ENCODE measurements at regions not wholly inside any gene's neighbourhood (a gene's known extent, or its start where the extent isn't known, plus 50 kb on each side); places are given as distances from the start of the nearest gene placed in this dataset.

GRCh38 chr2:144270951-144271350 lies 249.0 kb downstream of the ZEB2 start:
- Histone ChIP-seq H3K27me3 (no peaks in the 10 kb centered on the region), H3K4me3 (no peak overlapping the region), H3K9me3 (no peaks in the 10 kb centered on the region), H3K4me1 (no peaks in the 10 kb centered on the region), H3K36me3 (no peaks in the 10 kb centered on the region), H3K27ac (no peak overlapping the region)
- no peak for DNase-seq
- TF ChIP-seq CTCF (IDR thresholded peaks at IDR 0.05): no peak
- TF ChIP-seq POLR2A (IDR thresholded peaks at IDR 0.05): no peak

GRCh38 chr2:144268036-144268678 lies 251.8 kb downstream of the ZEB2 start:
- Histone ChIP-seq H3K4me1 (no peaks in the 10 kb centered on the region), H3K27me3 (no peaks in the 10 kb centered on the region), H3K9me3 (no peaks in the 10 kb centered on the region), H3K4me3 (no peak overlapping the region), H3K27ac (no peak overlapping the region), H3K36me3 (no peaks in the 10 kb centered on the region)
- no peak for TF ChIP-seq CTCF (IDR thresholded peaks at IDR 0.05)
- TF ChIP-seq POLR2A (IDR thresholded peaks at IDR 0.05): no peak
- no peak for DNase-seq

- H3K36me3 ChIP-seq: no peaks in the 10 kb centered on the region
- no peaks in the 10 kb centered on the region for H3K9me3 ChIP-seq
- no peak for DNase-seq
- no peaks in the 10 kb centered on the region for H3K27me3 ChIP-seq
- no peak overlapping the region for H3K27ac ChIP-seq
- no peaks in the 10 kb centered on the region for H3K4me1 ChIP-seq
- no peak for TF ChIP-seq CTCF (IDR thresholded peaks at IDR 0.05)
- TF ChIP-seq POLR2A (IDR thresholded peaks at IDR 0.05): no peak
- H3K4me3 ChIP-seq: no peak overlapping the region
Observed at GRCh38 chr2:144267239-144267638, 252.7 kb downstream of the ZEB2 start.

GRCh38 chr2:144265654-144266053 lies 254.3 kb downstream of the ZEB2 start:
- H3K4me3 ChIP-seq: no peak overlapping the region
- H3K36me3 ChIP-seq: no peaks in the 10 kb centered on the region
- no peak overlapping the region for H3K27ac ChIP-seq
- no peaks in the 10 kb centered on the region for H3K27me3 ChIP-seq
- H3K9me3 ChIP-seq: no peaks in the 10 kb centered on the region
- no peak for TF ChIP-seq CTCF (IDR thresholded peaks at IDR 0.05)
- TF ChIP-seq POLR2A (IDR thresholded peaks at IDR 0.05): no peak
- H3K4me1 ChIP-seq: no peaks in the 10 kb centered on the region
- DNase-seq: no peak

GRCh38 chr2:144261966-144262365 lies 258.0 kb downstream of the ZEB2 start:
- Histone ChIP-seq H3K36me3 (no peaks in the 10 kb centered on the region), H3K9me3 (no peaks in the 10 kb centered on the region)

More at GRCh38 chr2:144261966-144262365, 258.0 kb downstream of the ZEB2 start:
- DNase-seq: no peak
- Histone ChIP-seq H3K27ac (no peak overlapping the region), H3K4me3 (no peak overlapping the region), H3K4me1 (no peaks in the 10 kb centered on the region), H3K27me3 (no peaks in the 10 kb centered on the region)
- TF ChIP-seq CTCF (IDR thresholded peaks at IDR 0.05): no peak
- no peak for TF ChIP-seq POLR2A (IDR thresholded peaks at IDR 0.05)

Data from Peyer's patch (tissue), 4 donors.